ENCODE measurements at regions not wholly inside any gene's neighbourhood (a gene's known extent, or its start where the extent isn't known, plus 50 kb on each side); places are given as distances from the start of the nearest gene placed in this dataset.

DNA sequence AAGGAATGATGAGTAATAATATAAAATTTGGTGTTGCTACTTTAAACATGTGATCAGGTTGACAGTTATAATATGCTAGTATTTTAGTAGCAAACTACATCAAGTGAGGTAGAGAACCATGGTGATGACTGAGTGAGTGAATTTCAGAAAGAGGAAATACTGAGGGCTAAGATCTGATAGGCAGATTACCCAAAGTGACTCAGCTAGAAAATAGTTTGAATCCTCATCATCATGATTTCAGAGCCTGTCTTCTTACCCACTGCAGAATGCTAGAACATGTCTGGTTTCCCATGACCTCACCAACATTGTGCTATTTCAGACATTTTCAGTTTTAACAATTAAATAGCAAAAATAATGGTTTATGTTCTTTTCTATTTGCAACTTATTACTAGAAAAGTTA is 602.1 kb downstream of the TAF11L14 start:
- Histone ChIP-seq H3K4me1 (no peaks in the 10 kb centered on the region), H3K4me3 (no peak overlapping the region), H3K36me3 (replicated peaks in 1 of 2; ENCODE audit: insufficient read depth in 1 of 2, low read depth in 2 of 2) (no peaks in the 10 kb centered on the region), H3K9me3 (no peaks in the 10 kb centered on the region), H3K27me3 (no peaks in the 10 kb centered on the region), H3K27ac (no peak overlapping the region)
- TF ChIP-seq, protein P1, sequence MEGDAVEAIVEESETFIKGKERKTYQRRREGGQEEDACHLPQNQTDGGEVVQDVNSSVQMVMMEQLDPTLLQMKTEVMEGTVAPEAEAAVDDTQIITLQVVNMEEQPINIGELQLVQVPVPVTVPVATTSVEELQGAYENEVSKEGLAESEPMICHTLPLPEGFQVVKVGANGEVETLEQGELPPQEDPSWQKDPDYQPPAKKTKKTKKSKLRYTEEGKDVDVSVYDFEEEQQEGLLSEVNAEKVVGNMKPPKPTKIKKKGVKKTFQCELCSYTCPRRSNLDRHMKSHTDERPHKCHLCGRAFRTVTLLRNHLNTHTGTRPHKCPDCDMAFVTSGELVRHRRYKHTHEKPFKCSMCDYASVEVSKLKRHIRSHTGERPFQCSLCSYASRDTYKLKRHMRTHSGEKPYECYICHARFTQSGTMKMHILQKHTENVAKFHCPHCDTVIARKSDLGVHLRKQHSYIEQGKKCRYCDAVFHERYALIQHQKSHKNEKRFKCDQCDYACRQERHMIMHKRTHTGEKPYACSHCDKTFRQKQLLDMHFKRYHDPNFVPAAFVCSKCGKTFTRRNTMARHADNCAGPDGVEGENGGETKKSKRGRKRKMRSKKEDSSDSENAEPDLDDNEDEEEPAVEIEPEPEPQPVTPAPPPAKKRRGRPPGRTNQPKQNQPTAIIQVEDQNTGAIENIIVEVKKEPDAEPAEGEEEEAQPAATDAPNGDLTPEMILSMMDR (IDR thresholded peaks at IDR 0.05), result no peak
- TF ChIP-seq POLR2A (IDR thresholded peaks at IDR 0.05), result no peak
- DNase-seq (no peak), ATAC-seq (no peak)
- intact Hi-C loops (cut with DNase I), result no loop called here

GRCh38 chr5:18238321-18238720 is 604.1 kb downstream of the TAF11L14 start:
- H3K27me3 ChIP-seq, result no peaks in the 10 kb centered on the region
- WGBS, 2 donors, result 47 to 65% methylated on average over 2 of the region's 2 CpGs
- ATAC-seq, result no peak

GRCh38 chr5:18240971-18241370 is 606.7 kb downstream of the TAF11L14 start:
- Histone ChIP-seq H3K27me3 (no peaks in the 10 kb centered on the region), H3K9me3 (no peaks in the 10 kb centered on the region), H3K4me1 (no peaks in the 10 kb centered on the region), H3K36me3 (replicated peaks in 1 of 2; ENCODE audit: insufficient read depth in 1 of 2, low read depth in 2 of 2) (no peaks in the 10 kb centered on the region), H3K27ac (no peak overlapping the region), H3K4me3 (no peak overlapping the region)
- intact Hi-C loops (cut with DNase I), result no loop called here
- TF ChIP-seq POLR2A (IDR thresholded peaks at IDR 0.05), result no peak
- TF ChIP-seq, protein P1 (IDR thresholded peaks at IDR 0.05), result no peak
- DNase-seq (no peak), ATAC-seq (no peak)
- 55 to 82% methylated on average over 1 of the region's 1 CpG for WGBS, 2 donors

More at GRCh38 chr5:18238321-18238720, 604.1 kb downstream of the TAF11L14 start:
- intact Hi-C loops (cut with DNase I), result no loop called here
- no peak for TF ChIP-seq POLR2A (IDR thresholded peaks at IDR 0.05)
- TF ChIP-seq, protein P1 (IDR thresholded peaks at IDR 0.05), result no peak
- Histone ChIP-seq H3K9me3 (no peaks in the 10 kb centered on the region), H3K36me3 (replicated peaks in 1 of 2; ENCODE audit: insufficient read depth in 1 of 2, low read depth in 2 of 2) (no peaks in the 10 kb centered on the region), H3K4me3 (no peak overlapping the region), H3K4me1 (no peaks in the 10 kb centered on the region), H3K27ac (no peak overlapping the region)
- no peak for DNase-seq

DNA sequence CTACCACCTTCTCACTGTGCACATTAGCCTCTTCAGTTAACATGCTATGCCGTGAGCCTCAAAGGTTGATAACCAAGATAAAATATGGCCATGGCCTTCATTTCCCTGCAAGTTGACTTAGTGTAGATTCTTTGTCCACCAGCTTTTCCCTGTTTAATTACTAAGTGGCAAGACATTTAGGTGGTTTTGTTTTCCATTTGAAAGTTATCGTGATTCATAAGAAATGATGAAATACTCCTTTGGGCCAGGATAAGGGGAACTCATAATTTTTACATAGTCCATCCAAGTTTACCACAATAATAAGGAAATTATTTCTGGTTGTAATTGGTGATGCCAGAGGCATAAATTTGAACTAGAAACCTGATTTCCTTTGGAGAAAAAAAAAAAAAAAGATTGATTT is 609.6 kb downstream of the TAF11L14 start:
- ATAC-seq (no peak), DNase-seq (no peak)
- intact Hi-C loops (cut with DNase I), result no loop called here
- Histone ChIP-seq H3K4me3 (no peak overlapping the region), H3K9me3 (no peaks in the 10 kb centered on the region), H3K27me3 (no peaks in the 10 kb centered on the region), H3K27ac (no peak overlapping the region), H3K36me3 (replicated peaks in 1 of 2; ENCODE audit: insufficient read depth in 1 of 2, low read depth in 2 of 2) (no peaks in the 10 kb centered on the region), H3K4me1 (no peaks in the 10 kb centered on the region)
- WGBS, 2 donors, result 47 to 54% methylated on average over 2 of the region's 2 CpGs
- no peak for TF ChIP-seq POLR2A (IDR thresholded peaks at IDR 0.05)
- TF ChIP-seq, protein P1 (IDR thresholded peaks at IDR 0.05), result no peak

DNA sequence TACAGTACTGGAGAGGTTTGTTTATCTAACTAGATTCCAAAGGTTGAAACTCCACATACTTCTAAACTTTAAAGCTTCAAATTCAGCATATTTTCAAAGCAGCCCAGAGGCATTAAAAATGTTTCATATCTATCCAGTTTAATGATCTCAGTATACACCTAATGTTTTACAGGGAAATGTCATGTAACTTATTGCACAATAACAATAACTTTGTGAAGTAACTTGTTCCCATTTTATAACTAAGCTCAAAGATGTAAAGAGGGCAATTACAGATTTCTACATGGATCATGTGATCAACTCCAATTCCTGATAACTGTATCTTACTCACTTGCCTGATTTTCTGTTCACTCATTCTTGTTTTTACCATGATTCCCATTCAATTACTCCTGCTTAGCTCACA is 610.0 kb downstream of the TAF11L14 start:
- Histone ChIP-seq H3K4me3 (no peak overlapping the region), H3K4me1 (no peaks in the 10 kb centered on the region), H3K36me3 (replicated peaks in 1 of 2; ENCODE audit: insufficient read depth in 1 of 2, low read depth in 2 of 2) (no peaks in the 10 kb centered on the region), H3K27ac (no peak overlapping the region), H3K9me3 (no peaks in the 10 kb centered on the region), H3K27me3 (no peaks in the 10 kb centered on the region)
- intact Hi-C loops (cut with DNase I), result no loop called here
- no peak for ATAC-seq
- no peak for DNase-seq
- TF ChIP-seq, protein P1 (IDR thresholded peaks at IDR 0.05), result no peak
- no peak for TF ChIP-seq POLR2A (IDR thresholded peaks at IDR 0.05)

Measured in body of pancreas (tissue), 4 donors.